GM18505 (cell line): ENCODE measurements at regions not wholly inside any gene's neighbourhood (a gene's known extent, or its start where the extent isn't known, plus 50 kb on each side); places are given as distances from the start of the nearest gene placed in this dataset.
"Not testable (repeated sequence)": the region's sequence is repeated elsewhere in the genome, so short reads cannot be mapped to it uniquely, and the experiment has no call there.

Experiments
- ATAC-seq: cut with Tn5 transposase; IDR thresholded peaks from one replicate; pipeline ENCODE4 v1.9.1; 2021; ENCODE audit not compliant: unreplicated experiment
- POLR2A ChIP-seq: IDR thresholded peaks from 4 replicates; pipeline ENCODE4 v1.6.1; 2011; ENCODE audit warnings: borderline replicate concordance; ENCODE audit not compliant: insufficient read depth, insufficient read length; ENCODE audit errors: extremely low read depth

DNA sequence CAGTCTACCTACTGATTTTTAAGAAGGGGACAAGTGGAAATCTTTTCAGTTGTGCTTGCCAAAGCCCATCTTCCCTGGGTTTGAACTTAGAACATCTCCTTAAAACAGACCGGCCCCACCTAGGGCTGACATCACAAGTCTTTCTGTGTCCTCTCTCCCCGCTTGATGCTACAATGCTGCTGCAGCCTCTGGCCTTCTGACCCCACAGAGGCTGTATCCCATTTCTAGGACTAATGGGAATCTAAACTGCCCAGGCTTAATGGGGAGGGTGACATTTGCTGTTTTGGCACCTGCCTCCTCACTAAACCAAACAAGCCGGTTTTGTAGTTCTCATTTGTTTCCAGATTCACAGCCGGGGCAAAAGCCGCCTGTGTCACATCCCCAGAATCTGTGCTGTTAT, 121.3 kb upstream of the CADM1 start:
- no peak for TF ChIP-seq POLR2A
- ATAC-seq: no peak

DNA sequence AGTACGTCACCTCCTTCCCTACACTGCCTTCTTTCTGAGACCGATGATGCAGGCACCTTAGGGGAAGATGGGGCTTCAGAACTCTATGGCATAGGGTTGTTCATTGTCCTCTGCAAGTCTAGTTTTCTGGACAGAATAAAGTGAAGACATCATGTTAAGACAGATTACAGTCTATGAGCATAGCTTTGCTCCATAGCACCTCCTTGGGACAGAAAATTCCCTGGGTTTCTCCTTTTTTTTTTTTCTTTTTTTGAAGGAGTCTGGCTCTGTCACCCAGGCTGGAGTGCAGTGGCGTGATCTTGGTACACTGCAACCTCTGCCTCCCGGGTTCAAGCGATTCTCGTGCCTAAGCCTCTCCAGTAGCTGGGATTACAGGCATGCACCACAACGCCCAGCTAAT, 119.8 kb upstream of the CADM1 start:
- no peak for TF ChIP-seq POLR2A
- no peak for ATAC-seq

GRCh38 chr11:115623021-115623451, 118.8 kb upstream of the CADM1 start:
- ATAC-seq: no peak
- TF ChIP-seq POLR2A: no peak

- no peak for TF ChIP-seq POLR2A
Observed at GRCh38 chr11:115618428-115618827, 114.2 kb upstream of the CADM1 start.

DNA sequence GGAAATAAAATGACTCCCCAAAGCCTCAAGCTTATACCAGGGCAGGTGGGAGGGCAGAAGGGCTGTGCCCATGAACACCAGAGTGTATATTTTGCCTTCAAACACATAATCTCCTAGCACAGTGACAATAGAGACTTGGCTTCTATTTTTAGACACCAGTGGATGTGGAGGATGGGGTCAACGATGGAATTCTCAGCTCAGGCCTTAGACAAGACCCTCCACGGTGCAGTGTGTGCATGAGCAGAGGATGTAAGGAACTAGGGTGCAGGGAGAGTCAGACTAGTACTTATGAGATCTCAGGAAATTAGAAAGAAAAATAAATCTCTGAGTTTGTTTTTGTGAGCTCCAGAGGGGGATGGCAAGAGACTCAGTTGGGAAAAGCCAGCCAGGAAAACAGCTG, 113.6 kb upstream of the CADM1 start:
- TF ChIP-seq POLR2A: no peak

More at GRCh38 chr11:115618428-115618827, 114.2 kb upstream of the CADM1 start:
- ATAC-seq: no peak

DNA sequence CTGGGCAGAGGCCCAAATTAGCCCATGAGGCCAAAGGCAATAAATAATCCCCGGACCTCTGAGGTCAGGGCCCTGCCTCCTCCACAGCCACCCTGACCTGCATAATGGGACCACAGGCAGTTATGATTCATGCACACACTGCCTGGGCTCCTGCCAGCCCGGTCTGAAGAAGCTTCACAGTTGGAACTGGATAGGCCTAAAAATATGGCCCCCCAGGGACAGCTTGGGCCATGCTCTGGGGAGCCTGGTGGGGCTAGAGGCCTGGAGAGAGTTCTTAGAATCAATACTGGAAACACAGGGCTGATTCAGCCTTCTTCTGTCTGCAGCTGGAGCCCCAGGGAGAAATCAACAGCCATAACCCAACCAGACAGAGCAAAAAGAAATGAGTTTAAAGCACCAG, 112.8 kb upstream of the CADM1 start:
- ATAC-seq: no peak
- TF ChIP-seq POLR2A: no peak

More for the DNA sequence above, 113.6 kb upstream of the CADM1 start:
- no peak for ATAC-seq

GRCh38 chr11:115613986-115614632, 109.9 kb upstream of the CADM1 start:
- TF ChIP-seq POLR2A: no peak
- ATAC-seq: no peak

- TF ChIP-seq POLR2A: no peak
- no peak for ATAC-seq
Observed at GRCh38 chr11:115613004-115613403, 108.8 kb upstream of the CADM1 start.

- TF ChIP-seq POLR2A: no peak
- no peak for ATAC-seq
Observed at GRCh38 chr11:115612046-115612730, 108.0 kb upstream of the CADM1 start.

GRCh38 chr11:115611343-115611742, 107.1 kb upstream of the CADM1 start:
- ATAC-seq: no peak
- TF ChIP-seq POLR2A: no peak

GRCh38 chr11:115610908-115611307, 106.7 kb upstream of the CADM1 start:
- TF ChIP-seq POLR2A: no peak
- ATAC-seq: no peak

- not testable (repeated sequence) for ATAC-seq
Observed at GRCh38 chr11:115610234-115610633, 106.0 kb upstream of the CADM1 start.

- no peak for TF ChIP-seq POLR2A
- ATAC-seq: no peak
Observed at GRCh38 chr11:115608976-115609375, 104.8 kb upstream of the CADM1 start.

GRCh38 chr11:115607621-115608221, 103.5 kb upstream of the CADM1 start:
- no peak for ATAC-seq
- TF ChIP-seq POLR2A: no peak
